ENCODE measurements at regions not wholly inside any gene's neighbourhood (a gene's known extent, or its start where the extent isn't known, plus 50 kb on each side); places are given as distances from the start of the nearest gene placed in this dataset.

GRCh38 chr15:69756440-69756839 lies 303.8 kb downstream of the RPLP1 start:
- no peak overlapping the region for H3K9ac ChIP-seq (ENCODE audit: low read depth, low read length)
- no peaks in the 10 kb centered on the region for H3K36me3 ChIP-seq (ENCODE audit: insufficient read depth, low read length)
- no peak overlapping the region for H3K4me3 ChIP-seq (ENCODE audit: low read depth in 1 of 2, low read length in 2 of 2)
- ATAC-seq (ENCODE audit: insufficient read depth, low read depth) (no peak), DNase-seq (no peak)
- TF ChIP-seq EZH2 (IDR thresholded peaks at IDR 0.05; ENCODE audit: borderline replicate concordance, low read depth, low read length, severe bottlenecking), result no peak
- no peak for TF ChIP-seq CTCF (IDR thresholded peaks at IDR 0.05; ENCODE audit: borderline replicate concordance, extremely low read depth, low read length, poor library complexity, severe bottlenecking)
- no peaks in the 10 kb centered on the region for H3K79me2 ChIP-seq (ENCODE audit: insufficient read depth, low read length)
- H3K27me3 ChIP-seq (ENCODE audit: insufficient read depth, low read length, poor library complexity), result peaks cover 5% of the 10 kb centered on the region
- H3K27ac ChIP-seq (ENCODE audit: low read length), result no peak overlapping the region
- H3K4me1 ChIP-seq (ENCODE audit: insufficient read depth, low read length), result peaks cover 56% of the 10 kb centered on the region
- H3K9me3 ChIP-seq (ENCODE audit: insufficient read depth, low read length, severe bottlenecking), result peaks cover 10% of the 10 kb centered on the region
- peaks cover 20% of the 10 kb centered on the region for H4K20me1 ChIP-seq (ENCODE audit: insufficient read depth, low read length)
- no peak overlapping the region for H3K4me2 ChIP-seq (ENCODE audit: insufficient read depth, low read length)
- H2AFZ ChIP-seq (ENCODE audit: low read depth, low read length), result no peak overlapping the region

GRCh38 chr15:69757186-69757585 lies 304.6 kb downstream of the RPLP1 start:
- peaks cover 5% of the 10 kb centered on the region for H3K27me3 ChIP-seq (ENCODE audit: insufficient read depth, low read length, poor library complexity)
- no peak overlapping the region for H3K9ac ChIP-seq (ENCODE audit: low read depth, low read length)
- ATAC-seq (ENCODE audit: insufficient read depth, low read depth) (no peak), DNase-seq (no peak)
- peaks cover 10% of the 10 kb centered on the region for H3K9me3 ChIP-seq (ENCODE audit: insufficient read depth, low read length, severe bottlenecking)
- TF ChIP-seq CTCF (IDR thresholded peaks at IDR 0.05; ENCODE audit: borderline replicate concordance, extremely low read depth, low read length, poor library complexity, severe bottlenecking) (no peak), EZH2 (IDR thresholded peaks at IDR 0.05; ENCODE audit: borderline replicate concordance, low read depth, low read length, severe bottlenecking) (no peak)
- no peak overlapping the region for H2AFZ ChIP-seq (ENCODE audit: low read depth, low read length)
- H3K79me2 ChIP-seq (ENCODE audit: insufficient read depth, low read length), result no peaks in the 10 kb centered on the region
- peaks cover 20% of the 10 kb centered on the region for H4K20me1 ChIP-seq (ENCODE audit: insufficient read depth, low read length)
- H3K4me2 ChIP-seq (ENCODE audit: insufficient read depth, low read length), result no peak overlapping the region
- H3K27ac ChIP-seq (ENCODE audit: low read length), result no peak overlapping the region
- H3K4me1 ChIP-seq (ENCODE audit: insufficient read depth, low read length), result peaks cover 56% of the 10 kb centered on the region
- no peak overlapping the region for H3K4me3 ChIP-seq (ENCODE audit: low read depth in 1 of 2, low read length in 2 of 2)
- H3K36me3 ChIP-seq (ENCODE audit: insufficient read depth, low read length), result no peaks in the 10 kb centered on the region

- peaks cover 8% of the 10 kb centered on the region for H3K9me3 ChIP-seq (ENCODE audit: insufficient read depth, low read length, severe bottlenecking)
- no peak overlapping the region for H3K27ac ChIP-seq (ENCODE audit: low read length)
- peaks cover 10% of the 10 kb centered on the region for H3K27me3 ChIP-seq (ENCODE audit: insufficient read depth, low read length, poor library complexity)
- no peaks in the 10 kb centered on the region for H3K79me2 ChIP-seq (ENCODE audit: insufficient read depth, low read length)
- H3K4me2 ChIP-seq (ENCODE audit: insufficient read depth, low read length), result peak overlapping the region; percentile 18; the same call in 1 of the 2 replicates
- ATAC-seq (ENCODE audit: insufficient read depth, low read depth), result no peak
- TF ChIP-seq CTCF (IDR thresholded peaks at IDR 0.05; ENCODE audit: borderline replicate concordance, extremely low read depth, low read length, poor library complexity, severe bottlenecking) (no peak), EZH2 (IDR thresholded peaks at IDR 0.05; ENCODE audit: borderline replicate concordance, low read depth, low read length, severe bottlenecking) (no peak)
- H3K4me3 ChIP-seq (ENCODE audit: low read depth in 1 of 2, low read length in 2 of 2), result no peak overlapping the region
- H2AFZ ChIP-seq (ENCODE audit: low read depth, low read length), result no peak overlapping the region
- H3K36me3 ChIP-seq (ENCODE audit: insufficient read depth, low read length), result no peaks in the 10 kb centered on the region
- peaks cover 56% of the 10 kb centered on the region for H3K4me1 ChIP-seq (ENCODE audit: insufficient read depth, low read length)
- H3K9ac ChIP-seq (ENCODE audit: low read depth, low read length), result no peak overlapping the region
- DNase-seq, result no peak
- peaks cover 24% of the 10 kb centered on the region for H4K20me1 ChIP-seq (ENCODE audit: insufficient read depth, low read length)
These were observed 305.7 kb downstream of the RPLP1 start for GRCh38 chr15:69758291-69758771.
